ENCODE measurements at regions not wholly inside any gene's neighbourhood (a gene's known extent, or its start where the extent isn't known, plus 50 kb on each side); places are given as distances from the start of the nearest gene placed in this dataset.

DNA sequence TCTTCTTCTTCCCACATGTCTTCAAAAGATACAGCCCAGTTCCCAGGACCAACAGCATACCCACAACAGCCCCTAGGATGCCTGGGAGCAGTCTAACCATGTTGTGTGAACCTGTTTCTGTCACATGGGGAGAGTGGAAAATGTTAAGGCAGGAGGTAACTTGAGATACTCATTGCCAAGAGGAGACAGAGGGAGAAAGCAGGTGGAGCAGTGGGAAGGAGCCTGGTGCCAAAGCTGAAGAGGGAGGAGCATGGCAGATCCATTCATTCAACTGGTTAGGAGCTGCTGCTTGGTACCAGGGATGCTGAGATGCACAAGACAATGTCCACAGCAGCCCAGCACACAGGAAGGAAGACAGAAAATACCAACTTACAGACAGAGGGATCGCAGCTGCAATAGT lies 149.8 kb upstream of the ETV3 start:
- DNase-seq (ENCODE audit: low read depth), result no peak
- no peak overlapping the region for H3K4me3 ChIP-seq (ENCODE audit: low read depth, low read length)
- TF ChIP-seq POLR2A (IDR thresholded peaks at IDR 0.05; ENCODE audit: extremely low read depth, insufficient read length) (no peak), MYC (IDR thresholded peaks at IDR 0.05; ENCODE audit: low read depth, low read length) (no peak), MAX (IDR thresholded peaks at IDR 0.05; ENCODE audit: low read depth, low read length) (no peak)
- TF ChIP-seq, protein P1, sequence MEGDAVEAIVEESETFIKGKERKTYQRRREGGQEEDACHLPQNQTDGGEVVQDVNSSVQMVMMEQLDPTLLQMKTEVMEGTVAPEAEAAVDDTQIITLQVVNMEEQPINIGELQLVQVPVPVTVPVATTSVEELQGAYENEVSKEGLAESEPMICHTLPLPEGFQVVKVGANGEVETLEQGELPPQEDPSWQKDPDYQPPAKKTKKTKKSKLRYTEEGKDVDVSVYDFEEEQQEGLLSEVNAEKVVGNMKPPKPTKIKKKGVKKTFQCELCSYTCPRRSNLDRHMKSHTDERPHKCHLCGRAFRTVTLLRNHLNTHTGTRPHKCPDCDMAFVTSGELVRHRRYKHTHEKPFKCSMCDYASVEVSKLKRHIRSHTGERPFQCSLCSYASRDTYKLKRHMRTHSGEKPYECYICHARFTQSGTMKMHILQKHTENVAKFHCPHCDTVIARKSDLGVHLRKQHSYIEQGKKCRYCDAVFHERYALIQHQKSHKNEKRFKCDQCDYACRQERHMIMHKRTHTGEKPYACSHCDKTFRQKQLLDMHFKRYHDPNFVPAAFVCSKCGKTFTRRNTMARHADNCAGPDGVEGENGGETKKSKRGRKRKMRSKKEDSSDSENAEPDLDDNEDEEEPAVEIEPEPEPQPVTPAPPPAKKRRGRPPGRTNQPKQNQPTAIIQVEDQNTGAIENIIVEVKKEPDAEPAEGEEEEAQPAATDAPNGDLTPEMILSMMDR (IDR thresholded peaks at IDR 0.05; ENCODE audit: low read depth, low read length), result no peak

DNA sequence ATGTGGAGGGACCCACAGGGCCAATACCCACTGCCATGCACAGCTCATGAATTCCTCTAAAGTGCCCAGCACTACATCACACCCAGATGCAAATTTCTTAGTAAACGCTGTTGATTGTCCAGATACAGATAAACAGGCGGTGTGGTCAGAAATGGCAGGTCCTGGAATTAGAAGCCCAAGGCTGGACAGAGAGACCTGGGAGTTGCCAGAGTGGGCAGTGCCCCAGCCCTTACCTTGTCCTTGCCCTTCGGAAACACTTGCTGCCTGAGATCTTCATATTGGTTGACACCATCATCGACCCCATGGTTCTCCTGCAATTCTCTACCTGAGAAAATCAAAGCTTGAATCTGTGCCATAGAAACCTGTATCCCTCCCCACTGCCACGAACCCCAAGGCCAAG lies 149.3 kb upstream of the ETV3 start:
- TF ChIP-seq, protein P1 (IDR thresholded peaks at IDR 0.05; ENCODE audit: low read depth, low read length), result no peak
- TF ChIP-seq MYC (IDR thresholded peaks at IDR 0.05; ENCODE audit: low read depth, low read length), result no peak
- TF ChIP-seq POLR2A (IDR thresholded peaks at IDR 0.05; ENCODE audit: extremely low read depth, insufficient read length), result no peak
- TF ChIP-seq MAX (IDR thresholded peaks at IDR 0.05; ENCODE audit: low read depth, low read length), result no peak
- no peak for DNase-seq (ENCODE audit: low read depth)

GRCh38 chr1:157286646-157287420 lies 148.6 kb upstream of the ETV3 start:
- TF ChIP-seq, protein P1 (IDR thresholded peaks at IDR 0.05; ENCODE audit: low read depth, low read length), result no peak
- TF ChIP-seq MYC (IDR thresholded peaks at IDR 0.05; ENCODE audit: low read depth, low read length) (no peak), MAX (IDR thresholded peaks at IDR 0.05; ENCODE audit: low read depth, low read length) (no peak), POLR2A (IDR thresholded peaks at IDR 0.05; ENCODE audit: extremely low read depth, insufficient read length) (no peak)
- no peak overlapping the region for H3K4me3 ChIP-seq (ENCODE audit: low read depth, low read length)
- DNase-seq (ENCODE audit: low read depth), result no peak

More for the DNA sequence above, 149.3 kb upstream of the ETV3 start:
- no peak overlapping the region for H3K4me3 ChIP-seq (ENCODE audit: low read depth, low read length)

DNA sequence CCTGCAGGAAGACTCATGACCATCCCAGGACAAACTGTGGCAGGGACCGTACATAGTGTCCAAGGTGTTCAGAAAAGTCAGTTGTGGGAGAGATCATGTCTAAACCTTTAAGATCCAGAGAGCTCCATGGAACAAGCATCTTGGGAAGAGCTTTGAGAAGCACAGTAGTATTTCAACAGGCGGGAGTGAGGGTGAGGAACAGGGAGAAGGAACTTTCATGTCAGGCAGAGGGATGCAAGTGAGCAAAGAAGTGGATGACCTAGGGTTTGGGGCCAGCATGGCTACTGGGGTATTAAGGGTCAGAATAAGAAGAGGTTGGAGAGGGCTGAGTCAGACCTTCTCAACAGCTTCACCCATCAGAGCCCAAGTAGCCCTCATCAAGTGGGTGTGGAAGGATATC lies 147.9 kb upstream of the ETV3 start:
- H3K4me3 ChIP-seq (ENCODE audit: low read depth, low read length), result no peak overlapping the region
- no peak for DNase-seq (ENCODE audit: low read depth)
- TF ChIP-seq POLR2A (IDR thresholded peaks at IDR 0.05; ENCODE audit: extremely low read depth, insufficient read length), result no peak
- TF ChIP-seq, protein P1 (IDR thresholded peaks at IDR 0.05; ENCODE audit: low read depth, low read length), result no peak
- TF ChIP-seq MYC (IDR thresholded peaks at IDR 0.05; ENCODE audit: low read depth, low read length), result no peak
- TF ChIP-seq MAX (IDR thresholded peaks at IDR 0.05; ENCODE audit: low read depth, low read length), result no peak

GRCh38 chr1:157284451-157284850 lies 146.3 kb upstream of the ETV3 start:
- TF ChIP-seq MAX (IDR thresholded peaks at IDR 0.05; ENCODE audit: low read depth, low read length) (no peak), POLR2A (IDR thresholded peaks at IDR 0.05; ENCODE audit: extremely low read depth, insufficient read length) (no peak), MYC (IDR thresholded peaks at IDR 0.05; ENCODE audit: low read depth, low read length) (no peak)
- TF ChIP-seq, protein P1 (IDR thresholded peaks at IDR 0.05; ENCODE audit: low read depth, low read length), result no peak
- no peak overlapping the region for H3K4me3 ChIP-seq (ENCODE audit: low read depth, low read length)
- no peak for DNase-seq (ENCODE audit: low read depth)

Measured in NB4 (cell line).